ENCODE measurements at regions not wholly inside any gene's neighbourhood (a gene's known extent, or its start where the extent isn't known, plus 50 kb on each side); places are given as distances from the start of the nearest gene placed in this dataset.
"Not testable (repeated sequence)": the region's sequence is repeated elsewhere in the genome, so short reads cannot be mapped to it uniquely, and the experiment has no call there.

DNA sequence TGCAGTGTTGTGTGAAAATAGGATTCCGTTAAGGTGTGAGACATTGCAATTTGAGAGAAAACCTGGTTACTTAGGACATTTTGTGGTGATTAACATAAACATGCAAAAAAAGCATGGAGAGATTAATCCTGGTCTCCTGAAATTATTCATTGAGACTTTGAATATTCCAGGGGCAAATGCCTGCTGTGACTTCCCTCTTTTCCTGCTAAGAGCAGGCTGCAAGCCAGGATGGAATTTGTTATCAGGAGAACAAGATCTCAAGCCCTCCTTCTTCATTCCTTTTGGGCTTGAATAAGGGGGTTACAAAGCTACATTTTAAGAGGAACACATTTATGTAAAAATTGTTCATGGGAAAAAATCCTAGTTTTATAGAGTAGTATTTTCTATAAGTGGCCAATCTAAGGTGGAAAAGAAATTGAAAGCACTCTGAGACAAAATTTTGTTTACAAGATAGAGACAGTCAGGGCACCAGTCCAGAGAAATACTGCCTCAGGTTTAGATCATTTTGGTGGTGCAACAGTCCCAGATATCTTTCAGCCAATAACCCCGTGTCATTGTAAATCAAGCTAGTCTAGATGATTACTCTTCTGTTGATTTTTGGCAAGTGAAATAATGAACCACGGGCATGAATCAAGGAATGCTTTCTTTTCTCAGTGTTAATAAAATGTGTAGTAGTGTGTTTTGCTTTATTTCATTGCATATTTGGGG lies 1528.3 kb upstream of the AGA start:
- no peak for DNase-seq (ENCODE audit: low read depth)

- DNase-seq (ENCODE audit: low read depth) = no peak
Measured at GRCh38 chr4:178976861-178977260, 1534.6 kb upstream of the AGA start.

DNA sequence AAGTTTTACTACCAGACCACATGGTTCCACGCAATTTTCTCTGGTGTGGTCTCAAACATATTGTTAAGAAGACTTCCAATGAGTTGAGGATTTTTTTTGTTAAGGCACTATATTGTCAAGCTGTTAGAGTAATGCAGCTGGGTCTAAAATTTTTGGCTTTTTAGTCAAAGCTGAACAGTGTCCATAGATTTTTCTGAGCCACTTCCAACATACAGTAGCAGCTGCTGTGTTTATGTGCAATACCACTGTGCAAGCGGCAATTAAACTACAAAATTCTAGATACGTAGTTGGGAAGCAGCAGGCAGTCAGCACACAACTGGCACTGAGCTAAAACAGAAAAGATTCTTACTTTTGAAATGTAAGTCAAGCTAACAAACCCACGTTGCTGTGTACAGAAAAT lies 1551.1 kb upstream of the AGA start:
- no peak for DNase-seq (ENCODE audit: low read depth)

GRCh38 chr4:179001918-179002317 lies 1559.7 kb upstream of the AGA start:
- DNase-seq (ENCODE audit: low read depth) = no peak

DNA sequence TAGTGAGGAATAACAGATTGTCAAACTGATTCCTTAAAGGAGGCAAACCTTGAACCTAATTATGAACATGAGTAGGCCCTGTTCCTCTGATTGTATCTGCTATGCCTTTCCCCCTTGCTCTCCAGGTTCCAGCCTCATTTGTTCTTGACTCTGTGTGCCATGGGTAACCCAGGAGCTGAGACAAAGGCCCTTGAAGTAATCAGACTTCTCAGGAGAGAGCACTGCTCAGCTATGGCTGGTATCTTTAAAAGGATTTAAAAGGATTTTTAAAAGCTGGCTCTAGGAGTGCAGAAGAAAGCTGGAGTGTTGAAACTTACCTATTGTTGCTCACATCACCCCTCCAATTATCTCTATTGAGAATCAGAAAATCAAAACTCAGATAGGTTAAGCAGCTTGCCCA lies 1565.5 kb upstream of the AGA start:
- DNase-seq (ENCODE audit: low read depth) = no peak

DNA sequence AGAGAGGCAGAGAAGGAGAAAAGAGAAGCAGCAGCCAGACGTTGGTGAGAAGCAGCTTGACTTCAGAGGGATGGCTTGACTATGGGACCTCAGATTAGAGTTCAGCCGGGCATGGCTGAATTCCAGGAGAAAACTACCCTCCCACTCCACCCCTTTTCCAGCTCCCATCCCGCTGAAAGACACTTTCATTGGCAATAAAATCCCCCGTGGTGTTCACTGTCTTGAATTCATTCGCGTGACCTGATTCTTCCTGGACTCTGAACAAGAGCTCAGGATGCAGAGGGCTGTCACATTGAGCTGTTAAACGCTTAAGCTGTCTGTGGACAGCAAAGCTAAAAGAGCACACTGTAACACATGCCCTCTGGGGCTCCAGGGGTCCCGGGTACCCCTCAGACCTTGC lies 1575.3 kb upstream of the AGA start:
- DNase-seq (ENCODE audit: low read depth) = no peak

GRCh38 chr4:179027569-179027968 lies 1585.3 kb upstream of the AGA start:
- no peak for DNase-seq (ENCODE audit: low read depth)

DNA sequence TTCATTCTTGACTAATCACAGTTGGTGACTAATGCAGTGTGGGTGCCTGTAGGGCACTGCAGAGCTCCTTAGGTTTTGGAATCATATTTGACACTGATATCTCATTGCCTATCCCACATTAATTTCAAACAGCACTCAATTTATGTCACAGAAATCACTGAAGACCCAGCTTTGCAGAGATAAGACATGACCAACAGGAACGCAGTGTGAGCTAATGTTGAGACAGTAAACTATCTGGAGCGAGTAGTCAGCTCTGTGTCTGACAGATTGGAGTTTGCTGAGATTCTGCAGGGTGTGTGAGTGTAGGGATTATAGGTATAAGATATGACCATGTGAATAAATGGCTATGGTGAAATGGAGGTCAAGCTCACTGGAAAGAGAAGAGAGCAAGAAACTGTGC lies 1586.1 kb upstream of the AGA start:
- DNase-seq (ENCODE audit: low read depth) = no peak

GRCh38 chr4:179029683-179030082 lies 1587.4 kb upstream of the AGA start:
- no peak for DNase-seq (ENCODE audit: low read depth)

GRCh38 chr4:179040259-179040658 lies 1598.0 kb upstream of the AGA start:
- no peak for DNase-seq (ENCODE audit: low read depth)

- DNase-seq (ENCODE audit: low read depth) = no peak
Measured at GRCh38 chr4:179048839-179049453, 1606.7 kb upstream of the AGA start.

GRCh38 chr4:179051206-179051605 lies 1609.0 kb upstream of the AGA start:
- DNase-seq (ENCODE audit: low read depth) = no peak

- DNase-seq (ENCODE audit: low read depth) = no peak
Measured at GRCh38 chr4:179059396-179059795, 1617.2 kb upstream of the AGA start.

DNA sequence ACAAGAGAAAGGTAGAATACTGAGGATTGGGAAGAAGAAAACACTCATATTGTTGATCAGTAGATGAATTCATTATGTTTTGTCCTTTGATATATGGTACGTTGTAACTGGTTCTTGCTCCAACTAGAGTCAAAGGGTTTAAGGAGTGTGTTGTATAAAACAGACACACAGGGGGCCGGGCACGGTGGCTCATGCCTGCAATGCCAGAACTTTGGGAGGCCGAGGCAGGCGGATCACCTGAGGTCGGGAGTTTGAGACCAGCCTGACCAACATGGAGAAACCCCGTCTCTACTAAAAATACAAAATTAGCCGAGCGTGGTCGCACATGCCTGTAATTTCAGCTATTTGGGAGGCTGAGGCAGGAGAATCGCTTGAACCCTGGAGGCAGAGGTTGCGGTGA lies 1624.0 kb upstream of the AGA start:
- DNase-seq (ENCODE audit: low read depth) = not testable (repeated sequence)

DNA sequence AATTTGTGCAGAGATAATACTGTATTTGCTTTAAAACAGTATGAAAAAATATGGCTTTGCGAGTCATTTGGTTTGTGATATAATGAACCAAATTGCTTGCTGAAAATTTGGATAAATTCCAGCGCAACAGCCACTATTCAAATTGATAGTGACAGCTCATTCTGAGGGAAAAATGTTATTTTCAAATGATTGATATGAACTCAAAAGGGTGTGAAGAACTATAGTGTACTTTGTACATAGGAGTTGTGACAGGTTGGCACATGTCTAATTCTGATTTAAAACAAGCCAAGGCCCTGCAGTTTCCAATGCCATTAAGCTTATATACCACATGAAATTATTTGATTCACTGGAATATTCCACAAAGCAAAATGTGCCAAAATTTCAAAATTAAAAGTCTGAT lies 1628.9 kb upstream of the AGA start:
- DNase-seq (ENCODE audit: low read depth) = no peak

DNA sequence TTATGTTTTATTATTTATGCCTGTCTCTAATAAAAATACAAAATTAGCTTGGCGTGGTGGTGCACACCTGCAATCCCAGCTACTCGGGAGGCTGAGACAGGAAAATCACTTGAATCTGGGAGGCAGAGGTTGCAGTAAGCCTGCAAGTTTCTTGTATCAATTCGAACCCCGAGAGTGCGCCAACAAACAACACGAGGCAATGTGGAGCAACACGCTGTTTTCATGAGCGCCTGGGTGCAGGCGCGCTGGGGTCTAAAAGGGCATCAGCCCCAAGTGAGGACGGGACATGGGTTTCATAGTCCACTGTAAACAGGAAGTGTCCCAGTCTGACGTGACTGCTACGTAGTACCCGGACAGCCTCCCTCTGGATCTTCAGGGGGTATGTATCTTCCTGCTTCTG lies 1634.6 kb upstream of the AGA start:
- no peak for DNase-seq (ENCODE audit: low read depth)

DNA sequence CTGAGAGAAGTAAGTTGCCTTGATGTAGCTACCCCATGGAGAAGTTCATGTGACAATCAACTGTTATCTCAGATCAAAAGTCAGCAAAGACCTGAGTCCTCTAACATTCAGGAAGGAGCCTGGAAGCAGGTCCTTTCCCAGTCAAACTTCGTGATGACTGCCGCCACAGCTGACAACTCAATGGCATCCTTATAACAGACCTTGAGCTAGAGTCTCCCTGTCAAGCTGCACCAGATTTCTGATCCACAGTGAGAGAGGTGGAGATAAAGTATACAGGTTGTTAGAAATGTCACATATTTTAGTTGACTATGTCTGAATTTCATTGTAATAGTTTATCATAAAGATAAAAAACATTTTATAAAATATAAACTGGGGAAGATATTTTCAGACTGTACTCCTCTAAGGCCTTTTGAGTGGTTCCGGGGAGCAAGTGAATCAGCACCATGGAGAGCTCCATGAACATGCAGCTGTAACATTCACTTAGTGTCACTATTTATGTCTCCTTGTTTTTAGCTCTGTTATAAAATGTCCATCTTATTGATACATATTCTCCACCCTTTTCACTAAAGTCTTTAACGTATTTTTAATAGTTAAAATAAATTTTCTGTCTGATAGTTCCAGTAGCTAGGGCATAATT lies 1653.5 kb upstream of the AGA start:
- DNase-seq (ENCODE audit: low read depth) = no peak

DNA sequence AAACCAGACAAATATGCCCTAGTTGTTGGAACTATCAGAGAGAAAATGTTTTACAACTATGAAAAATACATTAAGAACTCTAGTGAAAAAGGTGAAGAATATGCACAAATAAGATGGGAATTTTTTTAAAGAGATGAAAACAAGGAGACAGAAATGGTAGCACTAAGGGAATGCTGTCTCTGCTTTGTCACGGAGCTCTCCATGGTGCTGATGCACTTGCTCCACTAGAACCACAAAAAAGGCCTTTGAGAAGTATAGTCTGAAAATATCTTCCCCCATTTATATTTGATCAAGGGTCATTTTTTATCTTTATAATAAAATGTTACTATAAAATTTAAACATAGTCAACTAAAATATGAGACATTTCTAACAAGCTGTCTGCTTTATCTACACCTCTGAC lies 1655.5 kb upstream of the AGA start:
- DNase-seq (ENCODE audit: low read depth) = no peak

DNA sequence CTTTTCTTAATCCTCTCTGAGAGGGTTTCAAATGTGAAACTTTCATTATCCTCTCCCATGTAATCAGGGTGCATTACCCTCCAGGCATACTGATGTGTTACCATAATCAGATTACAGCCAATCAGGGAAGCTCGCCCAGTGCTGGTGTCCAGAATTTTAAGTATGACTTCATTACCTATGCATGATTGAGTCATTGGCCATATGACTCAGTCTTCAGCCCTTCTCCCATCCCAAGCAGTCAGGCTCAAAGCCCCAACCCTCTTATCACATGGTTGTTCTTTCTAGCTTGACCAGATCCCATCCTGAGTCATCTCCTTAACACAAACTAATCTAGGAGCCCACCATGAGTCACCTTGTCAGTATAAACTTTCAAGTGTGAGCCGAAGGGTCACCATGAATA lies 1668.1 kb upstream of the AGA start:
- no peak for DNase-seq (ENCODE audit: low read depth)

GRCh38 chr4:179110816-179111215 lies 1668.6 kb upstream of the AGA start:
- no peak for DNase-seq (ENCODE audit: low read depth)

- DNase-seq (ENCODE audit: low read depth) = no peak
Measured at GRCh38 chr4:179112441-179113170, 1670.4 kb upstream of the AGA start.

DNA sequence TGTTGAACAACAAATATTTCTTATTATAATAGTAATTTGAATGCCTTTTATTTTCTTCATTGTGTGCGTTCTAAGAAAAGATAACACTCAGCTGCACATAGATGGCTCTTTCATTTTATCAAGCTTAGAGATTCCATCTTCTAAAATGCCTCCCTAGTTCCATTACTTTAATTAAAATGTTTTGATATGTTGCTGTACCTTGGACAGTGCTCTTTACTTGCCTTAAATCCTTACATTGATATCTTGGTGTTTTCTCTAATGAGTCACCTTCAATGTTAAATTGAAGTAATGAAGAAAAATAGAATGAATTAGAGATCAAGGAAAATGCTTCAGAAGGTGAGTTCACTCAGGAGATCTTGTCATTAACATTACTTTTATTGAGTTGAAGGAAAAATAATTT lies 1672.4 kb upstream of the AGA start:
- DNase-seq (ENCODE audit: low read depth) = no peak

DNA sequence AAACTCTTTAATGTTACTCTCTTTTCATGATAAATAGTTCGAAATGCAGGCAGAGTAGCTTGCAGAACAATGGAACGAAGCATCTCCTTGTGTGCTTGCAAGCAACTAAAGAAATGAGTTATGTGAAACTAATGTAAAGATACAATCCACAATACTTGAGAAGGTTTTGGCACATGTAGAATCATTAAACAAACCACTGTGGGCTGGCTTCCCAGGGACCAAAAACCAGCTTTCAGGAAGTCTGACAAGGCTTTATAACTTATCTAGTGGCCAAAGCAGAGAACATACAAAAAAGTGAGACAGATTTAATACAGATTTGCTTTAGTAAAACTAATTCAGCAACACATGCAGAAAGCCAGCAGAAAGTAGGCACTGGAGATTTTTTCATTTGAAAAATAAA lies 1673.8 kb upstream of the AGA start:
- DNase-seq (ENCODE audit: low read depth) = no peak
